ENCODE measurements at regions not wholly inside any gene's neighbourhood (a gene's known extent, or its start where the extent isn't known, plus 50 kb on each side); places are given as distances from the start of the nearest gene placed in this dataset.

DNA sequence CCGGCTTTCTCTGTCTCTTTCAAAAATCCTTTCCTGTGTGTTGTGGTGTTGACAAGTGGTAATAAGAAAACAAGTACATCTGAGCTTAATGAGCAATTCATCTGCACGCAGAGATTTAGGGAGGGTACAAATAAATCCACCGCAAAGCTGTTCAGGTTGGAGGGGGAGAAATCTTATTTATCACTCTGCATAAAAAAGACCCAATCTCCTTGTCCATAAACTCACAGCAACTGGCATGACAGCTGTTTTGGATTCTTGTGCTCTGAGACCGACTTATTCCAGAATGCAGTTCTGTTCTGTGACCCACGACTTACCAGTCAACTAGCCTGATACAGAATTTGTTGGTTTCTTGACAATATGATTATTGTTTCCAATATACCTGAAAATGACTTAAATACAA, 380.1 kb downstream of the SOX11 start:
- H3K9me3 ChIP-seq (ENCODE audit: insufficient read depth in 2 of 2, low read depth in 1 of 2, low read length in 1 of 2) = no peaks in the 10 kb centered on the region
- no peak overlapping the region for H3K56ac ChIP-seq (replicated peaks; ENCODE audit: insufficient read length, low read depth, low read length)
- H4K5ac ChIP-seq (ENCODE audit: insufficient read length, low read depth, low read length) = no peak overlapping the region
- H4K20me1 ChIP-seq (replicated peaks in 1 of 2; ENCODE audit: control insufficient read depth in 1 of 2, insufficient read depth in 2 of 2, low read length in 2 of 2) = no peaks in the 10 kb centered on the region
- no peak overlapping the region for H3K23ac ChIP-seq (ENCODE audit: insufficient read length)
- TF ChIP-seq SIRT6 (IDR thresholded peaks at IDR 0.05; ENCODE audit: low read length) (no peak), TAF1 (IDR thresholded peaks at IDR 0.05; ENCODE audit: low read depth, low read length) (no peak), NRF1 (IDR thresholded peaks at IDR 0.05; ENCODE audit: low read depth, low read length) (no peak), RAD21 (IDR thresholded peaks at IDR 0.05 in 1 of 2, conservative IDR thresholded peaks at IDR 0.05 in 1 of 2; ENCODE audit: low read depth in 2 of 2, low read length in 2 of 2) (no peak)
- POLR2A ChIA-PET (ENCODE audit: partially characterized antibody) = no interaction called here
- no peaks in the 10 kb centered on the region; a peak in 1 of 7 replicates for H3K27me3 ChIP-seq (replicated peaks in 1 of 4; ENCODE audit: control insufficient read depth in 3 of 4, extremely low read depth in 1 of 4, insufficient read depth in 3 of 4, low read length in 3 of 4)
- H2BK15ac ChIP-seq (ENCODE audit: low read length) = no peak overlapping the region
- H2AFZ ChIP-seq (ENCODE audit: low read length) = no peak overlapping the region
- FAIRE-seq (no peak), DNase-seq (ENCODE audit: low read depth in 1 of 2, low spot score in 2 of 2) (no peak)
- H3K23me2 ChIP-seq (ENCODE audit: low read depth, low read length) = no peaks in the 10 kb centered on the region
- no peak overlapping the region for H3K4me2 ChIP-seq (ENCODE audit: insufficient read depth in 1 of 2, low read depth in 2 of 2, low read length in 2 of 2)
- H2BK12ac ChIP-seq (ENCODE audit: low read depth, low read length) = no peak overlapping the region
- no peak overlapping the region for H2AK5ac ChIP-seq (ENCODE audit: low read depth, low read length)
- no peak overlapping the region for H3K14ac ChIP-seq (ENCODE audit: insufficient read length)
- no peak overlapping the region for H4K91ac ChIP-seq (replicated peaks; ENCODE audit: insufficient read length, low read length)
- no peak overlapping the region for H3K27ac ChIP-seq (ENCODE audit: low read depth, low read length)
- H3K4me3 ChIP-seq (ENCODE audit: extremely low read depth in 1 of 4, insufficient read depth in 2 of 4, low read depth in 3 of 4, low read length in 4 of 4) = no peak overlapping the region
- no peak overlapping the region; the same call in 1 of the 2 replicates for H3K18ac ChIP-seq (ENCODE audit: extremely low read depth, low read length)
- H4K8ac ChIP-seq (ENCODE audit: extremely low read depth, insufficient read depth, low read length) = no peak overlapping the region
- H3K36me3 ChIP-seq (ENCODE audit: control insufficient read depth in 2 of 4, insufficient read depth in 4 of 4, low read length in 3 of 4) = no peaks in the 10 kb centered on the region
- H2BK120ac ChIP-seq (replicated peaks; ENCODE audit: low read depth, low read length) = no peak overlapping the region
- H2BK20ac ChIP-seq (ENCODE audit: low read length) = 0 out of 2 replicates have a peak overlapping the region, but pooled peaks have one; percentile 15
- WGBS, 2 experiments (ENCODE audit: extremely low coverage in 1 of 2, insufficient coverage in 1 of 2, insufficient read length in 1 of 2, insufficient replicate concordance in 2 of 2, low coverage in 1 of 2, low lambda C conversion rate in 2 of 2, missing lambda C conversion rate in 1 of 2) = 68% methylated on average over 5 of the region's 5 CpGs; no CpG with 5 or more reads in 1 of the 2 experiments
- no peak overlapping the region for H3K4ac ChIP-seq (replicated peaks; ENCODE audit: insufficient read length, low read depth, low read length)
- H2BK5ac ChIP-seq (ENCODE audit: low read depth, low read length) = no peak overlapping the region
- H3K9ac ChIP-seq (replicated peaks in 1 of 4; ENCODE audit: extremely low read depth in 1 of 4, low read depth in 3 of 4, low read length in 3 of 4) = no peak overlapping the region
- H3K79me2 ChIP-seq (ENCODE audit: control insufficient read depth in 1 of 2, insufficient read depth in 2 of 2, low read length in 2 of 2) = no peaks in the 10 kb centered on the region
- CTCF ChIA-PET (ENCODE audit: partially characterized antibody) = interaction anchor here (1.0 kb wide), 1 partner anchor 11 kb away, joined by 3 read pairs; no protein-coding TSS in a partner anchor
- H3K79me1 ChIP-seq (ENCODE audit: low read depth, low read length) = no peaks in the 10 kb centered on the region
- H3K4me1 ChIP-seq (replicated peaks in 1 of 4; ENCODE audit: control insufficient read depth in 3 of 4, insufficient read depth in 4 of 4, low read length in 3 of 4) = peaks cover 19 to 31% (median 26%) of the 10 kb centered on the region in 4 experiments

Measured in H1 (cell line).